GM12875 (cell line): ENCODE measurements at regions not wholly inside any gene's neighbourhood (a gene's known extent, or its start where the extent isn't known, plus 50 kb on each side); places are given as distances from the start of the nearest gene placed in this dataset.

ENCODE experiments used
- H3K4me3 ChIP-seq: one replicate; pipeline ENCODE4 v1.5.1; 2011; ENCODE audit warnings: low read depth, low read length, control low read depth
- TF ChIP-seq, protein P1 (sequence below): IDR thresholded peaks from 2 replicates; pipeline ENCODE4 v1.5.1; 2011; ENCODE audit warnings: low read depth, mild to moderate bottlenecking, control low read depth, inconsistent platforms, low read length, moderate library complexity, borderline replicate concordance; ENCODE audit not compliant: insufficient read depth

DNA sequence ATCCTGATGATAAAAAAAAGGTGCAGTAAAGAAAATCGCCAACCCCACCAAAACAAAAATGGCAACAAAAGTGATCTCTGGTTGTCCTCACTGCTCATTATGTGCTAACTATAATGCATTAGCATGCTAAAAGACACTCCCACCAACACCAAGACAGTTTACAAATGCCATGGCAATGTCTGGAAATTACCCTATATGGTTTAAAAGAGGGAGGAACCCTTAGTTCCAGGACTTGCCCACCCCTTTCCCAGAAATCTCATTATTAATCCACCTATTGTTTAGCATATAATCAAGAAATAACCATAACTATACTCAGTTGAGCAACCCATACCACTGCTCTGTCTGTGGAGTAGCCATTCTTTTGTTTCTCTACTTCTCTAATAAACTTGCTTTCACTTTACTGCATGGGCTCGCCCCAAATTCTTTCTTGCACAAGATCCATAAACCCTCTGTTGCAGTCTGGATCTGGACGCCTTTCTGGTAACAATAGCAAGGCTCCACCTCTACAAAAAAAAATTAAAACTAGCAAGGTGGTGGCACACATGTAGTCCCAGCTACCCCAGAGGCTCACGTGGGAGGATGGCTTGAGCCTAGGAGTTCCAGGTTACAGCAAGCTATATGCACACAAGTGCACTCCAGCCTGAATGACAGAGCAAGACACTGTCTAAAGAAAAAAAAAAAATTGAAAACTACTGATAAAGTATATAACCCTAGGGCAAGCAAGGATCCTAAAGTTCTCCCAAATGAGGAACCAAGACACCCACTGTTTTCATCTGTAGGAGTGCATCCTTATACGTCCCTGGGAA, 278.8 kb upstream of the JARID2 start:
- H3K4me3 ChIP-seq: no peak overlapping the region
- TF ChIP-seq, protein P1, sequence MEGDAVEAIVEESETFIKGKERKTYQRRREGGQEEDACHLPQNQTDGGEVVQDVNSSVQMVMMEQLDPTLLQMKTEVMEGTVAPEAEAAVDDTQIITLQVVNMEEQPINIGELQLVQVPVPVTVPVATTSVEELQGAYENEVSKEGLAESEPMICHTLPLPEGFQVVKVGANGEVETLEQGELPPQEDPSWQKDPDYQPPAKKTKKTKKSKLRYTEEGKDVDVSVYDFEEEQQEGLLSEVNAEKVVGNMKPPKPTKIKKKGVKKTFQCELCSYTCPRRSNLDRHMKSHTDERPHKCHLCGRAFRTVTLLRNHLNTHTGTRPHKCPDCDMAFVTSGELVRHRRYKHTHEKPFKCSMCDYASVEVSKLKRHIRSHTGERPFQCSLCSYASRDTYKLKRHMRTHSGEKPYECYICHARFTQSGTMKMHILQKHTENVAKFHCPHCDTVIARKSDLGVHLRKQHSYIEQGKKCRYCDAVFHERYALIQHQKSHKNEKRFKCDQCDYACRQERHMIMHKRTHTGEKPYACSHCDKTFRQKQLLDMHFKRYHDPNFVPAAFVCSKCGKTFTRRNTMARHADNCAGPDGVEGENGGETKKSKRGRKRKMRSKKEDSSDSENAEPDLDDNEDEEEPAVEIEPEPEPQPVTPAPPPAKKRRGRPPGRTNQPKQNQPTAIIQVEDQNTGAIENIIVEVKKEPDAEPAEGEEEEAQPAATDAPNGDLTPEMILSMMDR: no peak

DNA sequence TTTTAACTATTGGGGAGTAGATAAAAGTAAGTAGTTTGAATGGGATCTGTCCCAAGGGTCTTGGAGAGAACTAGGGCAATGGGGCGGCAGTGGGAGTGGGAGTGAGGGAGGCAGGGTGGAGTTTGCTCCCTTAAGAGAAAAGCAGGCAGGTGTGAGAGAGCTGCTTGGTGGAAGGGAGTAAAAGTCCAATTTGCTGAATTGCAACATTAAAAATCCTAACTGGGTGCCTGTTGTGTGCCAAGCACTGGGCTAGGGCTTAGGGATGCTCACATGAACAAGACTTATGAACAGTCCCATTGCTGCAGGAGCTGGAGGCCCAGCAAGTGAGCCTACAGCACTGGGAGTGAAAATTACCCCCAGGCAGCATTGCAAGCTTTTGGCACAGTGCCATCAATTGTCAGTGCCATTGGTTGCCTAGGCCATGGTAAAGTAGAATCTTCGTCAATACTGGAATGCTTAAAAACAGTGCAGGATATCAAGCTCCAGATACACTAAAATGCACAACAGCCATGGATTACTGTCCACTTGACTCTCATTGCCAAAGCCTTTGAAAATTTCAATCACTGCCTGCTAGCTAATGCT, 277.7 kb upstream of the JARID2 start:
- no peak overlapping the region for H3K4me3 ChIP-seq

DNA sequence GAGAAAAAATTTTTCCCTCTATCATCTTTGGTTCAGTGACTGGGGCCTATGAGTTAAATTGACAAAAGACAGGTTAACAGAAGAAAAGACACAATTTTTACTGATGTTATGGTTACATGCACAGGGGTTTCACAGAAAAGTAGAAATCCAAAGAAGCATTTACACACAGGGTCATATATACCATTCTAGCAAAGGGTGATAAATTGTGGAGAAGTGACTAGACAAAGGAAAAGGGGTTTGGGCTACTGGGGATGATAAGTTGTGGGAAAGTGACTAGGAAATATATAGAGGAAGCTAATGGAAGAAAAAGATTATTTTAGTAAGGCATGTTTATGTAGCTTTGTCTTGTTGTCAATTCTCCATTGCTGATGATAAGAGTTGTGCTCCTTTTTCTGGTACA, 276.7 kb upstream of the JARID2 start:
- TF ChIP-seq, protein P1: no peak
- H3K4me3 ChIP-seq: no peak overlapping the region

More for the DNA sequence above, 277.7 kb upstream of the JARID2 start:
- TF ChIP-seq, protein P1: no peak

DNA sequence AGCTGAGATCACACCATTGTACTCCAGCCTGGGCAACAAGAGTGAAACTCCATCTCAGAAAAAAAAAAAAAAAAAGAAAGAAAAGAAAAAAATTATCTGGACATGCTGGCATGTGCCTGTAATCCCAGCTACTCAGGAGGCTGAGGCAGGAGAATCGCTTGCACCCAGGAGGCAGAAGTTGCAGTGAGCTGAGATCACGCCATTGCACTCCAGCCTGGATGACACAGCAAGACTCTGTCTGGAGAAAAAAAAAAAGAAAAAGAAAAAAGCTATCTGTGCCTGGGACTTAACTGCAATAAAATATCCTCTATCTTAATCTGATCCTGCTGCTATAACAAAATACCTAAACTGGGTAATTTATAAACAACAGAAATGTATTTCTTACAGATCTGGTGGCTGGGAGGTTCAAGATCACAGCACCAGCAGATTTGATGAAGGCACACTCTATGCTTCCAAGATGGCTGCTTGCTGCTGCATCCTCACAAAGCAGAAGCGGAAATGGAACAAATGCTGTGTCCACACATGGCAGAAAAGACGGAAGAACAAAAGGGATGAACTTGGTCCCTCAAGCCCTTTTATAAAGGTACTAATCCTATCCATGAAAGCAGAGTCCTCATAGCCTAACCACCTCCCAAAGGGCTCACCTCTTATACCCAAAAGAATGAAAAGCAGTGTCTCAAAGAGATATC, 273.3 kb upstream of the JARID2 start:
- TF ChIP-seq, protein P1: no peak

DNA sequence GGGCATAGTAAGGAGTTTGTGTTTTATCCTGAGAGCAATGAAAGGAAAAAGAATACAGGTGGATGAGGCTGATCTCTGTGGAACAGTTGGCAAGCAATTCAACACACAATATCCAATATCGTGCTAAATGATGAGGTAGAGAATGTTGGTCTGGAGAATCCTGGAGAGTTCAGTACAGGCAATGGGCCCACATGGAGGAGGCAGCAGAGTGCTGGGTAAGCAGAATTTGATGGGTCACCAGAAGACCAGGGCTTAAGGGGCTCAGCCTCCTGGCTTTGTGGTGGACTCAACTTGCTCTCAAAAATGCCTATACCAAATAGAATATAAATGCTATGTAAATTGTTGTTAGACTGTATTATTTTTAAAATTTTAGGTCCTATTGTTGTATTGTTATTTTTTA, 271.5 kb upstream of the JARID2 start:
- no peak overlapping the region for H3K4me3 ChIP-seq
- TF ChIP-seq, protein P1: no peak

More for the DNA sequence above, 273.3 kb upstream of the JARID2 start:
- H3K4me3 ChIP-seq: no peak overlapping the region

DNA sequence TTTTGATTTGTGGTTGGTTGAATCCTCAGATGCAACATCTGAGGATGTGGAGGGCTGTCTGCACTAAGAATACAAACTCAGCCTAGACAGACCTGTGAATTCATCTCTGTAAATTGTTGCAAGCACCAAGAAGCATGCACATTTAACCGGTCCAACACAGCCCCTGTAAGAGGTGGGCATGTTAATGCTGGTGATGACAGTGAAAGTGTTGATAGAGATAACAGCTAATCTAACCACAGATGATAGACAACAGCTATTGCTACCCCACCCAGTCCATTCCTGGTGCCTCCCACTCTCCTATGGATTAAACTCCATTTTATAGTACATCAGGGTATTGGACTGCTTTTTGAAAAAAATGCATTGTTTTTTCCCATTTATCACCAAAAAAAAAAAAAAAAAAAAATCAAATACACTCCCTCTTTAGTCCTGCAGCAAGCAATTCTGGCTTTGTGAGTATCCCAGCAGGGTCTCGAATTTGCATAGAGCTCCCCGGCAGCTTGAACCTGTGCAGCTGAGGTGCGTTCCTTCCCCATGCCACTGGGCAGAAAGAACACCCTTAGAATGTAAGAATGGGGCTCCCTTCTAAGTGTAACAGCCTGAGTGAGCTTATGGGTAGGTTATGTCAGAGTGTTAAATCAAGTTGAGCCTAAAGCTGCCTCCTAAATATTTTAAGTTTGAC, 270.9 kb upstream of the JARID2 start:
- H3K4me3 ChIP-seq: no peak overlapping the region
- TF ChIP-seq, protein P1: no peak
